ENCODE measurements at regions not wholly inside any gene's neighbourhood (a gene's known extent, or its start where the extent isn't known, plus 50 kb on each side); places are given as distances from the start of the nearest gene placed in this dataset.
"Not testable (repeated sequence)": the region's sequence is repeated elsewhere in the genome, so short reads cannot be mapped to it uniquely, and the experiment has no call there.

GRCh38 chr10:35993591-35994515, 351.8 kb upstream of the FZD8 start:
- no peak for DNase-seq (ENCODE audit: low read depth)

- no peak for DNase-seq (ENCODE audit: low read depth)
Measured at GRCh38 chr10:35992107-35992506, 350.0 kb upstream of the FZD8 start.

GRCh38 chr10:35986756-35987502, 344.8 kb upstream of the FZD8 start:
- no peak for DNase-seq (ENCODE audit: low read depth)

- no peak for DNase-seq (ENCODE audit: low read depth)
Measured at GRCh38 chr10:35979116-35979515, 337.0 kb upstream of the FZD8 start.

GRCh38 chr10:35973912-35974591, 332.0 kb upstream of the FZD8 start:
- not testable (repeated sequence) for DNase-seq (ENCODE audit: low read depth)

GRCh38 chr10:35972275-35972674, 330.2 kb upstream of the FZD8 start:
- DNase-seq (ENCODE audit: low read depth) = no peak

GRCh38 chr10:35971397-35971796, 329.3 kb upstream of the FZD8 start:
- DNase-seq (ENCODE audit: low read depth) = no peak

- DNase-seq (ENCODE audit: low read depth) = no peak
Measured at GRCh38 chr10:35963685-35964084, 321.6 kb upstream of the FZD8 start.

- DNase-seq (ENCODE audit: low read depth) = no peak
Measured at GRCh38 chr10:35961501-35961900, 319.4 kb upstream of the FZD8 start.

- DNase-seq (ENCODE audit: low read depth) = no peak
Measured at GRCh38 chr10:35959252-35959651, 317.2 kb upstream of the FZD8 start.

- DNase-seq (ENCODE audit: low read depth) = not testable (repeated sequence)
Measured at GRCh38 chr10:35958609-35959008, 316.5 kb upstream of the FZD8 start.

- DNase-seq (ENCODE audit: low read depth) = no peak
Measured at GRCh38 chr10:35950701-35951100, 308.6 kb upstream of the FZD8 start.

- no peak for DNase-seq (ENCODE audit: low read depth)
Measured at GRCh38 chr10:35950226-35950625, 308.1 kb upstream of the FZD8 start.

GRCh38 chr10:35949811-35950211, 307.7 kb upstream of the FZD8 start:
- DNase-seq (ENCODE audit: low read depth) = no peak

GRCh38 chr10:35946556-35946955, 304.5 kb upstream of the FZD8 start:
- DNase-seq (ENCODE audit: low read depth) = no peak

GRCh38 chr10:35942057-35942456, 300.0 kb upstream of the FZD8 start:
- no peak for DNase-seq (ENCODE audit: low read depth)

GRCh38 chr10:35940141-35941041, 298.3 kb upstream of the FZD8 start:
- DNase-seq (ENCODE audit: low read depth) = no peak

GRCh38 chr10:35938160-35938559, 296.1 kb upstream of the FZD8 start:
- DNase-seq (ENCODE audit: low read depth) = no peak

GRCh38 chr10:35937546-35937945, 295.4 kb upstream of the FZD8 start:
- no peak for DNase-seq (ENCODE audit: low read depth)

GRCh38 chr10:35934642-35934995, 292.5 kb upstream of the FZD8 start:
- DNase-seq (ENCODE audit: low read depth) = no peak

GRCh38 chr10:35933940-35934641, 292.0 kb upstream of the FZD8 start:
- DNase-seq (ENCODE audit: low read depth) = no peak

Data from GM04504 (cell line).